Upper lobe of left lung (tissue), 6 donors: ENCODE measurements at regions not wholly inside any gene's neighbourhood (a gene's known extent, or its start where the extent isn't known, plus 50 kb on each side); places are given as distances from the start of the nearest gene placed in this dataset.

Experiments used
- ATAC-seq, 2 donors: fragments of 200-7000 bp; cut with Tn5 transposase; one replicate each; pipeline ENCODE4 v1.9.1; 2022; ENCODE audit warnings: mild to moderate bottlenecking in 2 of 2, moderate library complexity in 2 of 2; ENCODE audit not compliant: low FRiP score in 2 of 2
- DNase-seq, 2 donors: peaks; one replicate each; pipeline ENCODE4 v3.0.0-alpha.2; 2019 to 2020
- H3K27ac ChIP-seq, 4 donors: fragments of 200-600 bp; sonication (generic); one replicate each; pipeline ENCODE4 v1.5.1; 2016 to 2019
- H3K27me3 ChIP-seq, 4 donors: fragments of 200-600 bp; sonication (generic); one replicate each; pipeline ENCODE4 v1.5.1; 2017 to 2019
- H3K36me3 ChIP-seq, 4 donors: fragments of 200-600 bp; sonication (generic); one replicate each; pipeline ENCODE4 v1.5.1; 2016 to 2019
- H3K4me1 ChIP-seq, 4 donors: fragments of 200-600 bp; sonication (generic); one replicate each; pipeline ENCODE4 v1.5.1; 2018 to 2019
- H3K4me3 ChIP-seq, 4 donors: fragments of 200-600 bp; sonication (generic); one replicate each; pipeline ENCODE4 v1.5.1; 2017 to 2019; ENCODE audit warnings: mild to moderate bottlenecking in 2 of 4, moderate library complexity in 1 of 4
- H3K9me3 ChIP-seq, 4 donors: fragments of 200-600 bp; sonication (generic); one replicate each; pipeline ENCODE4 v1.5.1; 2018 to 2019
- CTCF ChIP-seq, 6 experiments: fragments of 450-650 bp in 4 of 6; fragments of 200-600 bp in 2 of 6; sonication (generic) in 2 of 6; IDR thresholded peaks; one replicate each; pipeline ENCODE4 v1.5.1; 2016 to 2019; ENCODE audit warnings: antibody characterized with exemption in 6 of 6
- EP300 ChIP-seq, 4 donors: sonication (generic); formaldehyde crosslinking; IDR thresholded peaks; one replicate each; pipeline ENCODE4 v1.5.1; 2017; ENCODE audit warnings: antibody characterized with exemption in 4 of 4, control low read depth in 2 of 4
- POLR2A ChIP-seq, 4 donors: fragments of 450-650 bp; IDR thresholded peaks; one replicate each; pipeline ENCODE4 v1.5.1; 2016 to 2017; ENCODE audit warnings: antibody characterized with exemption in 4 of 4, mild to moderate bottlenecking in 2 of 4
- POLR2AphosphoS5 ChIP-seq, 2 donors: sonication (generic); formaldehyde crosslinking; IDR thresholded peaks; one replicate each; pipeline ENCODE4 v1.5.1; 2017; ENCODE audit warnings: antibody characterized with exemption in 2 of 2
- WGBS, 2 donors: methylation state at CpG; one replicate each; pipeline ENCODE4 v1.1.5; 2017 to 2018; 5-methylcytosine and 5-hydroxymethylcytosine counted together
- donor health status: DM: no; HTN: no; CAD: no; lungs with moderate emphysema.
- donor health status: DM: no; HTN: yes; CAD: no; lungs with severe emphysema.

GRCh38 chr20:47857187-47857568, 71.9 kb upstream of the SULF2 start:
- TF ChIP-seq CTCF (IDR thresholded peaks at IDR 0.05), result no peak
- TF ChIP-seq EP300 (IDR thresholded peaks at IDR 0.05), result no peak
- no peak for TF ChIP-seq POLR2A (IDR thresholded peaks at IDR 0.05)
- TF ChIP-seq POLR2AphosphoS5 (IDR thresholded peaks at IDR 0.05), result no peak
- H3K36me3 ChIP-seq, result no peaks in the 10 kb centered on the region
- DNase-seq, result no peak
- H3K27ac ChIP-seq, result no peak overlapping the region
- H3K27me3 ChIP-seq, result no peaks in the 10 kb centered on the region
- no peaks in the 10 kb centered on the region for H3K4me1 ChIP-seq
- 57 to 80% methylated on average over 2 to 8 of the region's 8 CpGs for WGBS, 2 donors
- peak in 1 of 2 donors; percentile 13 for ATAC-seq
- no peak overlapping the region for H3K4me3 ChIP-seq
- no peaks in the 10 kb centered on the region for H3K9me3 ChIP-seq

GRCh38 chr20:47855799-47856198, 70.5 kb upstream of the SULF2 start:
- Histone ChIP-seq H3K9me3 (no peaks in the 10 kb centered on the region), H3K36me3 (no peaks in the 10 kb centered on the region), H3K27me3 (no peaks in the 10 kb centered on the region), H3K27ac (no peak overlapping the region), H3K4me3 (no peak overlapping the region), H3K4me1 (no peaks in the 10 kb centered on the region)
- WGBS, 2 donors, result 93 to 98% methylated on average over 4 of the region's 4 CpGs
- no peak for TF ChIP-seq POLR2AphosphoS5 (IDR thresholded peaks at IDR 0.05)
- no peak for TF ChIP-seq POLR2A (IDR thresholded peaks at IDR 0.05)
- TF ChIP-seq CTCF (IDR thresholded peaks at IDR 0.05), result no peak
- no peak for TF ChIP-seq EP300 (IDR thresholded peaks at IDR 0.05)
- no peak for ATAC-seq
- DNase-seq, result no peak

- Histone ChIP-seq H3K36me3 (no peaks in the 10 kb centered on the region), H3K27ac (no peak overlapping the region), H3K27me3 (no peaks in the 10 kb centered on the region), H3K9me3 (no peaks in the 10 kb centered on the region), H3K4me3 (no peak overlapping the region), H3K4me1 (no peaks in the 10 kb centered on the region)
- 73 to 85% methylated on average over 6 to 10 of the region's 10 CpGs for WGBS, 2 donors
- DNase-seq (no peak), ATAC-seq (no peak)
- TF ChIP-seq CTCF (IDR thresholded peaks at IDR 0.05), result peak in 2 of 6 experiments; percentile 12 to 13
- TF ChIP-seq EP300 (IDR thresholded peaks at IDR 0.05), result no peak
Observed at GRCh38 chr20:47854687-47855212, 69.5 kb upstream of the SULF2 start.

- Histone ChIP-seq H3K27me3 (no peaks in the 10 kb centered on the region), H3K4me3 (no peak overlapping the region), H3K36me3 (no peaks in the 10 kb centered on the region), H3K27ac (no peak overlapping the region), H3K4me1 (no peaks in the 10 kb centered on the region), H3K9me3 (no peaks in the 10 kb centered on the region)
- WGBS, 2 donors, result 80 to 89% methylated on average over 7 of the region's 7 CpGs
- ATAC-seq (no peak), DNase-seq (no peak)
- TF ChIP-seq POLR2AphosphoS5 (IDR thresholded peaks at IDR 0.05), result no peak
- TF ChIP-seq POLR2A (IDR thresholded peaks at IDR 0.05), result no peak
- TF ChIP-seq EP300 (IDR thresholded peaks at IDR 0.05), result no peak
- no peak for TF ChIP-seq CTCF (IDR thresholded peaks at IDR 0.05)
Observed at GRCh38 chr20:47851774-47852173, 66.5 kb upstream of the SULF2 start.

- no peaks in the 10 kb centered on the region for H3K27me3 ChIP-seq
- WGBS, 2 donors, result 68 to 76% methylated on average over 5 of the region's 5 CpGs
Observed at GRCh38 chr20:47850146-47850545, 64.9 kb upstream of the SULF2 start.

More at GRCh38 chr20:47850146-47850545, 64.9 kb upstream of the SULF2 start:
- no peaks in the 10 kb centered on the region for H3K9me3 ChIP-seq
- TF ChIP-seq POLR2AphosphoS5 (IDR thresholded peaks at IDR 0.05) (no peak), EP300 (IDR thresholded peaks at IDR 0.05) (no peak), CTCF (IDR thresholded peaks at IDR 0.05) (no peak), POLR2A (IDR thresholded peaks at IDR 0.05) (no peak)
- no peaks in the 10 kb centered on the region for H3K36me3 ChIP-seq
- no peak for ATAC-seq
- H3K27ac ChIP-seq, result no peak overlapping the region
- no peaks in the 10 kb centered on the region for H3K4me1 ChIP-seq
- no peak for DNase-seq
- H3K4me3 ChIP-seq, result no peak overlapping the region
